ENCODE measurements at regions not wholly inside any gene's neighbourhood (a gene's known extent, or its start where the extent isn't known, plus 50 kb on each side); places are given as distances from the start of the nearest gene placed in this dataset.

- TF ChIP-seq CTCF (IDR thresholded peaks at IDR 0.05) (no peak), POLR2AphosphoS5 (IDR thresholded peaks at IDR 0.05) (no peak)
These were observed 417.7 kb upstream of the RBMS3 start for GRCh38 chr3:28863186-28863585.
